Keratinocyte (primary cell): ENCODE measurements at regions not wholly inside any gene's neighbourhood (a gene's known extent, or its start where the extent isn't known, plus 50 kb on each side); places are given as distances from the start of the nearest gene placed in this dataset.

ENCODE experiments used
- DNase-seq: peaks from one replicate; pipeline ENCODE4 v3.0.0-alpha.2; 2011; ENCODE audit warnings: low read depth, missing footprints, low spot score
- FAIRE-seq: peaks from 2 replicates; lab custom pipeline; 2011; peaks lifted over from hg19 to GRCh38; lab: Jason Lieb, UNC
- H2AFZ ChIP-seq: 2 replicates; pipeline ENCODE4 v1.6.0; 2012; ENCODE audit warnings: low read length, control low read depth, inconsistent platforms; ENCODE audit not compliant: control insufficient read depth
- H3K27ac ChIP-seq: 2 replicates; pipeline ENCODE4 v1.5.1; 2011; ENCODE audit warnings: low read length; ENCODE audit not compliant: control insufficient read depth, insufficient read depth
- H3K27me3 ChIP-seq: 3 replicates; pipeline ENCODE4 v1.6.0; 2011; ENCODE audit warnings: low read length; ENCODE audit not compliant: control insufficient read depth, insufficient read depth; ENCODE audit errors: extremely low read depth
- H3K36me3 ChIP-seq, 2 experiments: 2 replicates in 1 of 2; 3 replicates in 1 of 2; pipeline ENCODE4 v1.5.1; 2011; ENCODE audit warnings: low read length in 2 of 2, mild to moderate bottlenecking in 1 of 2; ENCODE audit not compliant: control insufficient read depth in 2 of 2, insufficient read depth in 2 of 2; ENCODE audit errors: extremely low read depth in 1 of 2
- H3K4me1 ChIP-seq: 3 replicates; pipeline ENCODE4 v1.5.1; 2011; ENCODE audit warnings: low read length; ENCODE audit not compliant: control insufficient read depth, insufficient read depth; ENCODE audit errors: extremely low read depth
- H3K4me2 ChIP-seq: 3 replicates; pipeline ENCODE4 v1.6.0; 2011; ENCODE audit warnings: low read depth, low read length; ENCODE audit not compliant: control insufficient read depth, insufficient read depth; ENCODE audit errors: extremely low read depth
- H3K4me3 ChIP-seq, 3 experiments: fragments of 200-600 bp in 1 of 3; sonication (generic) in 1 of 3; 2 replicates in 2 of 3; 3 replicates in 1 of 3; pipeline ENCODE4 v1.5.1; 2011 to 2016; ENCODE audit warnings: low read length in 3 of 3, mild to moderate bottlenecking in 3 of 3, control low read depth in 2 of 3, inconsistent platforms in 1 of 3, low read depth in 1 of 3, mixed read lengths in 1 of 3, mixed run types in 1 of 3, moderate library complexity in 1 of 3; ENCODE audit not compliant: control insufficient read depth in 2 of 3, insufficient read depth in 2 of 3; ENCODE audit errors: extremely low read depth in 1 of 3
- H3K79me2 ChIP-seq: 2 replicates; pipeline ENCODE4 v1.6.0; 2012; ENCODE audit warnings: low read length; ENCODE audit not compliant: control insufficient read depth, insufficient read depth
- H3K9ac ChIP-seq: 3 replicates; pipeline ENCODE4 v1.6.0; 2011; ENCODE audit warnings: low read length; ENCODE audit not compliant: control insufficient read depth, insufficient read depth; ENCODE audit errors: extremely low read depth
- H3K9me1 ChIP-seq: 3 replicates; pipeline ENCODE4 v1.6.0; 2011; ENCODE audit warnings: low read length; ENCODE audit not compliant: control insufficient read depth, insufficient read depth; ENCODE audit errors: extremely low read depth
- H3K9me3 ChIP-seq: 2 replicates; pipeline ENCODE4 v1.5.1; 2012; ENCODE audit warnings: low read depth, low read length; ENCODE audit not compliant: control insufficient read depth
- H4K20me1 ChIP-seq: 3 replicates; pipeline ENCODE4 v1.6.0; 2011; ENCODE audit warnings: low read length; ENCODE audit not compliant: control insufficient read depth, insufficient read depth; ENCODE audit errors: extremely low read depth
- CTCF ChIP-seq, 3 experiments: IDR thresholded peaks in 1 of 3; conservative IDR thresholded peaks in 1 of 3; optimal IDR thresholded peaks in 1 of 3; 2 replicates in 2 of 3; 3 replicates in 1 of 3; pipeline versions ENCODE3 to v1.5.1; 2011; ENCODE audit warnings: low read length in 3 of 3, mild to moderate bottlenecking in 3 of 3, moderate library complexity in 2 of 3, control low read depth in 1 of 3, inconsistent platforms in 1 of 3; ENCODE audit not compliant: insufficient read depth in 2 of 3; ENCODE audit errors: extremely low read depth in 1 of 3
- EZH2 ChIP-seq: IDR thresholded peaks from one replicate; pipeline ENCODE4 v1.6.1; 2012; ENCODE audit warnings: inconsistent platforms, mild to moderate bottlenecking, low read length, moderate library complexity
- dilution Hi-C: fragments of 300-500 bp; cut with MboI; formaldehyde crosslinking; loops from one replicate; pipeline ENCODE4 v1.7.0; 2020; ENCODE audit warnings: low sequenced_read_pairs; ENCODE audit not compliant: extremely low pct_ligation_motif_present

- dilution Hi-C loops = no loop called here
- Histone ChIP-seq H3K27ac (no peak overlapping the region), H3K9me1 (no peaks in the 10 kb centered on the region), H3K4me3 (no peak overlapping the region), H2AFZ (no peak overlapping the region), H3K4me1 (no peaks in the 10 kb centered on the region), H3K79me2 (no peaks in the 10 kb centered on the region), H3K9me3 (no peaks in the 10 kb centered on the region), H3K27me3 (no peaks in the 10 kb centered on the region), H3K4me2 (no peak overlapping the region), H4K20me1 (no peaks in the 10 kb centered on the region), H3K9ac (no peak overlapping the region), H3K36me3 (no peaks in the 10 kb centered on the region)
- no peak for FAIRE-seq
- no peak for TF ChIP-seq EZH2
- no peak for TF ChIP-seq CTCF (optimal IDR thresholded peaks at IDR 0.05 in 1 of 3, IDR thresholded peaks at IDR 0.05 in 1 of 3, conservative IDR thresholded peaks at IDR 0.05 in 1 of 3; ENCODE audit: extremely low read depth in 1 of 3, insufficient read depth in 2 of 3, low read length in 3 of 3)
- DNase-seq = no peak
Measured at GRCh38 chr12:125355614-125356013, 290.4 kb downstream of the AACS start.

GRCh38 chr12:125356111-125356510, 290.9 kb downstream of the AACS start:
- H3K4me3 ChIP-seq = no peak overlapping the region
- H3K27ac ChIP-seq = no peak overlapping the region
- H3K36me3 ChIP-seq = no peaks in the 10 kb centered on the region
- no peaks in the 10 kb centered on the region for H3K79me2 ChIP-seq
- no peak overlapping the region for H2AFZ ChIP-seq
- no peaks in the 10 kb centered on the region for H4K20me1 ChIP-seq
- no peaks in the 10 kb centered on the region for H3K9me1 ChIP-seq
- no peak overlapping the region for H3K4me2 ChIP-seq
- DNase-seq (no peak), FAIRE-seq (no peak)
- H3K4me1 ChIP-seq = no peaks in the 10 kb centered on the region
- dilution Hi-C loops = no loop called here
- no peaks in the 10 kb centered on the region for H3K27me3 ChIP-seq
- H3K9me3 ChIP-seq = no peaks in the 10 kb centered on the region
- TF ChIP-seq CTCF (optimal IDR thresholded peaks at IDR 0.05 in 1 of 3, IDR thresholded peaks at IDR 0.05 in 1 of 3, conservative IDR thresholded peaks at IDR 0.05 in 1 of 3; ENCODE audit: extremely low read depth in 1 of 3, insufficient read depth in 2 of 3, low read length in 3 of 3) = no peak
- no peak for TF ChIP-seq EZH2
- no peak overlapping the region for H3K9ac ChIP-seq
